ENCODE measurements at regions not wholly inside any gene's neighbourhood (a gene's known extent, or its start where the extent isn't known, plus 50 kb on each side); places are given as distances from the start of the nearest gene placed in this dataset.

DNA sequence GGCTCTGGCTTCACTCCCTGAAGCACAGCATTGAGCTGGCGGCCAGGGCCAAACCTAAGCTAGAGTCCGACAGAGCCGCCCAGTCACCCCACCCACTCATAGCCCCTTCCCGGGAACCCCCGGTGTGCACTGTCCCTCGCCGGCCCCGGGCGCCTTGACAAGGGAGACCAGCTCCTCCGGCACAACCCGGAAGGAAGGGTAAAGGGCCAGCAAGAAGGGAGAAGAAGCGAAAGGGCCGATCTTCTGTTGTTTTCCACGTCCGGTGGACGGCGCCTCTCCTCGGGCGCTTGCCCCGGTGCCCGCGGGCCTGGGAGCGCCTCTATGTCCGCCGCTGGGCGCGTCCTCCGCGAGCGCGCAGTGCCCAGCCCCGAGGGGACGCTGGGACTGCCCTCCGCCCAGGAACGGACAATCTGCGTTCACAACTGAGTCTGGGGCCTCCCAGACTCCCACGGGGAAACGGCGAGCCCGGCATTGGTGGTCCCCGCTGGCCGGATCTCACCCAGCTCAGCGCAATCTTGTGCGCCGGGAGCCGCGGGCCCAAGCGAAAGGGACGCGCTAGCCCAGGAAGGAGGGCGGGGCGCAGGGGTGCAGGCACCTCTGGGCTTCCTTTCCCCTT is 172.5 kb upstream of the MIR17HG start:
- DNase-seq = no peak

DNA sequence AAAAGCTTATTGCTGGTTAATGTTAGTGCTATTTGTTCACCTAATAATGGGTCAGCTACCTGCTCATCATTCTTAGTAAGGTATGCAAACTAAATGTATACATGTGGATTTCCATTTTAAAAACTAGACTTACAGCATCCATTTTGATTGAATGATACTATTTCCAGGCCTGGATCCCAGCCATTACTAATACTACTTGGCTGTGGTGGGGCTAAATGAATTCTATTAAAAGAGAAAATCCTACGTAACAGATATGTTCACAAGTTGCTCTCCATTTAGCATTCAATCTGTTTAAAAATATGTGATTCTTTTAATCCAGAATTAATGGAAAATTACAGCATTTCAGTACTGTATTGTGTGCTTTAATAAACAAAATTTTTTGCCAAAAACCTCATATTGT is 169.4 kb upstream of the MIR17HG start:
- DNase-seq = no peak

DNA sequence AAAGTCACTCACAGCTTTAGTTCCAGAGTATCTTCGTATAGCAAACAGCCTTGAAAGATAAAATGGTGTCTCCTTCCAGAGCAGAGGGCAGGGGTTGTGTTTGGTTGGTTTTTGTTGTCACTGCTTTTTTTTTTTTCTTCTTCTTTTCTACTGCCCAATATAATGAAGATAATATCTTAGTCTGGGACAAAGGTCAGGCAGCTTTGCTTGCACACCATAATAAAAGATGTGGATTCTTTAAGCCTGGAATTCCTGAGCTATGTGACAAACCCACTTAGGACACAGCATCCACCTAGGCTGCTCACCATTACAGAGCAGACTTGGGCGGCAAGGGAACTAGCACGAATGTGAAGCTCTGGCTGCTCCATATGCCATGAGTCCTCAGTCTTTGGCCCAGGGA is 165.6 kb upstream of the MIR17HG start:
- no peak for DNase-seq

DNA sequence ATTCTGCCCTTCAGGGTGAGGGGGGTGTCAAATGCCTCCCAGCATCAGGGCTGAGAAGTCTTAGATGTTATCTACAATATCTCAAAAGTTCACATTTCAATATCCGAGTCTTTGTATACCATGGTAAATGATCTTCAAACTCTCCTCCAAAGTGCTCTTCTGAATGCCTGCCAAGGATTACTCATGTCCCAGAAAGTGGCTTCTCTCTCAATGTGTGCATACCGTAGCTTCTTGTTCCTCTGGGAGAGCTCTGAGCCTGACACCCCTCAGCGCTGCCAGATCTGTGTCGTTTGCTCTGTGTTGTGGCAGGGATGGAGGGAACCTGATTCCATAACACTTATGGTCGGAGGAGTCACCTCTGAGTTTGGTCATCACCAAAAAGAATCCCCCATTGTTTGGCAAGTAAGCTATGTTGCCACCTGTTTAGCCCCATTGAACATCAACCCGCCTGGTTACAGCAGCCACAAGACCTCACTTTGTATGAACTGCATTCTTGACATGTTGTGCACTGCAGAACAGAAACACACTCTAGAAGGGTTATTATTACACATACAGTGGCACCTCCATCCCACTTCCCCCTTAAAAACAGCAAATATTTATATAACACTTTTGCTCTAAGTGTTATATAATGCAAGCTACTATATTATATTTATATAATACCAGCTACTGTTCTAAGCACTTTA is 163.1 kb upstream of the MIR17HG start:
- DNase-seq = no peak

DNA sequence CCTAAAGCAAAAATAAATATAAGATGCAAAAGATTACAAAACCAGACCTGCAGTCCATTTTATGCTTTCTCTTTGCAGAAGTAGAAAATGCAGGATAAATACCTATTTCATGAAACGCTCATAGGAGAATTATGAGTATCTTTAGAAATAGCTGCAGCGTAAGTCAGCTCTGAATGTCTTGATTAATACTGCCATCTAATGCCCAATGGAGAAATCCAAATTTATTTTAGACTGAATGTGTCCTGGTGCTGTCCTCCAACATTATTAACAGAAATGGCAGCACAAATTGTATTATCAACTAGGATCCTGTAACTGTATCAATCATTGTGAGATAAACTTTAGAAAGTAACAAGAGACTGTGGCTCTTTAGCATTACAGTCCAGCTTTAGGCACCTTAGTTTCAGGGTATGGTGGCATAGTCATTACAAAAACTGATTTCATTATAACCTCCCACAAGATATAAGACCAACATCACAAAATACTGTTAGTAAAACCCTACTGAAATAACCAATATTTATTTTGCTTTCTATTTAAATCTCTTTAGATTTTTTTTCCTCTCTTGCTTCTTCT is 162.1 kb upstream of the MIR17HG start:
- DNase-seq = peak; percentile 6 to 16

DNA sequence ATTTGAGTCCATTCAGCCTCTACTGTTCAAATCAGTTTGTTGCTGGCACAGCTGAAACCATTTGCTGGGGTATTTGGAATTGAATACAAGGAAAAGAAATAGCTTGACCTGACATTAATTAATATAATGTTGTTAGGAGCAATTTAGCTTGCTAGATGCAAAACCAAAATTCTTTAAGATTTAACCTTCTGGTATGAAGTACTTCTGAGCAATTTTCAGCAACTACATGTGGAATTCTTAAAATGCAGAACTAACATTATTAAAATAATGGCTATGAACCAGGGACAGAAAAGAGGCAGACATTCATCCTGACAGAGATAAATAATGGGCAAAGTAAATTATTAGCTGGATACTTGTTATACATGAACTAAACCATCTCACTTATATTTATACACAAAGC is 160.0 kb upstream of the MIR17HG start:
- DNase-seq = no peak

DNA sequence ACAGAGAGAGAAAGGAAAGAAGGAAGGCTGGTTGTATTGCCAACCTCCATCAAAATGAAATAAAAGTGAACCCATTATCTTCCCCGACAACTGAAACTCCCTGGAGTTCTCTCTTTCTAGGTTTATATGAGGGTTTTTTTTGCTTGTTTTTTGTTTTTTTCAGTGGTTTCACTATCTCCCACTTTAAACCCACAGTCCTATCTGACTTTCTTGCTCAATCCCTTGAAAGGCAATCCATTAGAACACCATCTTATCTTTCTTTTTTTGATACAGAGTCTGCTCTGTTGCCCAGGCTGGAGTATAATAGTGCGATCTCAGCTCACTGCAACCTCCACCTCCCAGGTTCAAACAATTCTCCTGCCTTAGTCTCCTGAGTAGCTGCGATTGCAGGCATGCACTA is 158.0 kb upstream of the MIR17HG start:
- no peak for DNase-seq

DNA sequence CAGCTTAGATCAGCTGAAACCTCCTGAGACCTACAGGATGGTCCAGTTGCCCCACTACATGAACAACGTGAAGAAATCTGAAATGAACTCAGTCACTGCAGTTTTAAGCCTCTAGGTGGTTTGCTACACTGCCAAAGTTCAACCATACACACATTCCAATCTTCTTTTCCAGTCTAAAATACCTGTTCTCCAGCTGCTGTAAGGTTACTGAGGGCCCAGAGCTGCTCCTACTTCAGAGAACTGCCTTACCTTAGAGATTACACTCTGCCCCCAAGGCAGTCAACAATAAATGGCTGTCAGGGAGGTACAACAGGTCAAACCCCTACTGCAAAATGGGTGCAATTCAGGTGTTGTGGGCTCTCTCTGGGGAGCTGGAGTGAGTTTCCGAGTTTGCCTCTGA is 154.1 kb upstream of the MIR17HG start:
- no peak for DNase-seq

DNA sequence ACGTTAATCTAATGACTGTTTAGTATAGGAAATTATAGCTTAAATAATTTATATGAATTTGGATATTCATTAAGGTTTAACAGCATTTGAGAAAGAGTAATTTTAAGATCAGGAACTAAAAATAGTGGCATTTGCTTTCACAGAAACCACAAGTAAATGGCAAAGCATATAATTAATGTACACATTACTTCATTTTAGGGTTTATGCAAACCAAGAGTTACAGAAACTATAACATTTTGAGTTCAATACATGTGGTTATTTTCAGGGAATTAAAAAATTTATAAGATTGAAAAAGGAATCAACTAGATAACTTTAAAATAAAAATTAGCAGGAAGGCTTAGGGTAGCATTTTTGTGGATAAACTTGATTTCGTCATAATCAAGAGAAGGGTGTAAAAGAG is 151.7 kb upstream of the MIR17HG start:
- no peak for DNase-seq

DNA sequence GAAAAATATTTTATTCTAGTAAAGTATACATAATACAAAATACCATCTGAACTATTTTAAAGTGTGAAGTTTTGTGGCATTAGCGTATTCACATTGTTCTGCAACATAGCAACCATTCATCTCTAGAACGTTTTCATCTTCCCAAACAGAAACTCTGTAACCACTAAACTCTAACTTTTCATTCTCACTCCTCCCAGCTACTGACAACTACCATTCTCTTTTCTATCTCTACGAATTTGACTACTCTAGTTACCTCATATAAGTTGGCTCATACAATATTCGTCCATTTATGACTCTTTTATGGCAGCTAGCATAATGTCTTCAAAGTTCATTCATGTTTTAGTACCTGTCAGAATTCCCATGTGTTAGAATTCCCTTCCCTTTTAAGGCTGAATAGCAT is 150.5 kb upstream of the MIR17HG start:
- no peak for DNase-seq

DNA sequence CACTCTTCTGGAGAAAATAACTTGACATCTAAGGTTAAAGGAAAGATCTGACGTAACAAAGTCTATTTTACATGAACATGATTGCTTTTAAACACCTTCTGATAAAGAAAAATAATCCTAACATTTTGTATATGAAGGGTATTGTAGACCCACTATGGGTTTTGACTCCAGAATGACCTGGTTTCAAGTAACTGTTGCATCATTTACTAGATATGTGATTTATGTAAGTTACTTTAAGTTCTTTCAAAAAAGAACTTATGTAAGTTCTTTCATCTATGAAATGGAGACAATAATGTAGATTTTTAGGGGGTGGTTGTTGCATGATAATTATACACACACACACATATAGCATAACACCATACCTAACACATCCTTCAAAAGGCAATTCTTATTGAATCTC is 147.6 kb upstream of the MIR17HG start:
- DNase-seq = no peak

DNA sequence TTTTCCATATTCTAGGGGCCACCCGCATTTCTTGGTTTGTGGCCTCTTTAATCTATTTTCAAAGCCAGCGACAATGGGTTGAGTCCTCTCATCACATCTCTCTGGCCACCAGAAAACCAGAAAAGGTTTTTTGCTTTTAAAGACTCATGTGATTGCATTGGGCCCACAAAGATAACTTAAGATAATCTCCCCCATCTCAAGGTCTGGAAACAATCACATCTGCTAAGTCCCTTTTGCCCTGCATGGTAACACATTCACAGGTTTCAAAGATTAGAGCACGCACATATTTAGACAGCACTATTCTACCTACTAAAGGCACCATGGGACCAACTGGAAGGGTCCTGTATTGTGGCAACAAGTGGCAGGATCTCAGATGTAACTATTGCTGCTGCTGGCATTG is 147.0 kb upstream of the MIR17HG start:
- DNase-seq = no peak

DNA sequence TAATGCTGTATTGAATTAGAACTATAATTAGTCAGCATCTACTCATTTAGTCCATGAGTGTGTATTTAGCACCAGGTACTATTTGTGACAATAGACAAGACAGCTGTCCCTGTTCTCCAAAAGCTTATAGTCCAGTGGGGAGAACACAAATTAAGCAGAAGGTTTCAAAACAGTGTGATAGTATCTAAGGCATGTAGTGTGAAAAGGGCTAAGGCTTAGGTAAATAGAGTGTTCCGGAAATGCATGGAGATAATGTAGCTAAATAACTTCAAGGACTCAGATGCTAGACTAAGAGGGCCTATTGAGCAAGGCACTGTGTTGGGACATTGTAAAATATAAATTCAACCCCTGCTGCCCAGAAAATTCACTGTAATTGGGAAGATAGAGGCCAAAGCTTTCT is 144.1 kb upstream of the MIR17HG start:
- DNase-seq = no peak

DNA sequence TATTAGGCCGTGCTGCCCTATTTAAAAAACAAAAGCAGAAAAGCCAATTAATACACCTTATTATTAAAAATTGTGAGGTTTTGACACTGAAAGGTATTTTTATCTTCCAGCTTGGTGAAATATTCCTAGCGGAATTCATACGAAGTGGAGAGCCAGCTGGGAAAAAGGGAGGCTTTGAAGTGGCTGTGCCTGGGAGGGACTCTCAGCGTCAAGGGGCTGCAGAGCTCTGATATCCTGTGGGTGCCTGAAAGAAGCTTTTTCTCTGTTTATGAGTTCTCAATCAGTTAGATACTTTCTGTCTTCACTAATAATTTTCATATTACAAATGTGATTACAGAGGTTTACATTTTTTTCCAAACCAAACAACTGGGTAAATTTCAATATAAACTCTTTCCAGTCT is 140.2 kb upstream of the MIR17HG start:
- DNase-seq = no peak

DNA sequence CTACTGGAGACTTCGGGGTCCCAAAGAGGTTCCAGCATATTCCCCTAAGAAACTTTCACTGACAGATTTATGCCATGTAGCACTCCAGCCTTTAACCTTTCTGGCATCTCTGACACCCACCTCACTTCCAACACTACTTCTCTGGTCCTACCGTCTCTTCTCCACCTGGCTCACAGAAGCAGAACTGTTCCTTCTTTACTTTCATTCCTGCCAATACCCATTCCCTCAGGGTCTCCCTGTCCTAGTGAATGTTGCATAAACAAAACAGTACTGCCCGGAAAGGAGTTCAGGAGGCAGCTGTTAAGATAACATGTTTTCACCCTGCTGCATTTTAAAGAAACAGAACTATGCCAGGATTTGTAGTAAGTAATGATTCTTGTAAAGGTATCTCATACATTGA is 136.0 kb upstream of the MIR17HG start:
- no peak for DNase-seq

DNA sequence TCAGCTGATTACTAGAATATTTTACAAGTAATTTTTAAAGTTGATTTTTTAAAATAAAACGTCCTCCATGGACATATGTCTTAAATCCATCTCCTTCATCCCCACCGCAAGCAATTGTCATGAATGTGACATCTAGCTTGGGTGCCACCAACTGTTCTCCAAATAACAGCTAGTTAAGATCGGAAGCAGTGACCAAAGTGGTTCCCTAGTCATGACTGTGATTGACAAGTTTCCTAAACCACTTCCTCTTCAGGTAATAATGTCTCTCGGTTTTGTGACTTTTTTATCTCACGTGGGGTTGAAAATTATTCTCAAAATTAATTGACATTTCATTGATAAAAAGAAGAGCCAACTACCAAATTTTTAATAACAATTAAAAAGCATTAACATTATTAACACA is 135.3 kb upstream of the MIR17HG start:
- DNase-seq = no peak

DNA sequence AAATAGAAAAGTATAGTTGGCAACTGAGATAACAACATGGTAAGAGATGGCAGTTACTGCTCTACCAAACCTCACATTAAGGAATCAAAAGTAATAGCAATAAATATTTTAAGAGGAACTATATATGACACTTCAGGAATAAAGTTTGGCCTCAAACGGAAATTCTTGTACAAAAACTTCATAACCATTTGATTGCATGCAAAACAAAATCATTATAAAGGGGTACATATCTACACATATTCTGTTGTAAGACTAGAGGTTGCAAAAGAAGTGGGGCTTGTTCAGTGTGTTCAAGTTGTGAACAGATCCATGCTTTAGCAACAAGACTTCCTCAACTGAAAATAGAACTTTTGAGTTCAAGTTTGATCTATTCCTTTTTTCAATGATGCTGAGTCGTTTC is 133.5 kb upstream of the MIR17HG start:
- DNase-seq = no peak

DNA sequence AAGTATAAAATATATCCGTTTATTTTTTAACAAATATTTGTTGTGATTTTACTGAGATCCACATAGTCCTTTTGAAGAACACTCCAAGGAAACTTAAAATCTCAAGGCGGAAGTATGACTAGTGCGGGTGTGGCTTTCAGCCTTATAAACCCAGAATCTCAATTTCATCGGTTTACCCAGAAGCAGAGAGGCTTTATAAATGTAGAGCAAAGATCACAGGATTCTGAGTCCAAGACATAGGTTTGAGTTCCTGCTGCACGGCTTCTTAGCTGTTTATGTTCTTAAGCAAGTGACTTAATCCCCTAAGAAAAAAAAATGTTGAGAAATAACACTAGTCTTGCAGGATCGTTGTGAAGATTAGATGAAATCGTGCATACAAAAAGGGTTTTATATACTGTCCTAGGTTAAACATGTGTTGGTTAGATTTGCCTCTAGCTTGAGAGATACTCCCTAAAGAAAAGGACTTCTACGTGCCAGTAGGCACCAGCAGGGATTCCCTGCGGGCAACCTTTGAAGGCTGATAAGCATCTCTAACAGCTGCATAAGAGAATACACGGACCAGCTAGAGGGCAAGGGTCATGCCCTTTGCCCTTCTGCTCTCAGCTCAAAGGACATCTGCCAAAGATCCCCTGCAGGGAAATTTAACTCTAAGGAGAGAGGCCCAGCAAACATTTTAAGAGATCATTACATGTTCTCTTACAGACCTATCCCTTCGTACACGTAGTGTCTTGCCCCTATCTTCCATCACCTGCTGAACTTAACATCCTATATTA is 130.4 kb upstream of the MIR17HG start:
- DNase-seq = no peak

DNA sequence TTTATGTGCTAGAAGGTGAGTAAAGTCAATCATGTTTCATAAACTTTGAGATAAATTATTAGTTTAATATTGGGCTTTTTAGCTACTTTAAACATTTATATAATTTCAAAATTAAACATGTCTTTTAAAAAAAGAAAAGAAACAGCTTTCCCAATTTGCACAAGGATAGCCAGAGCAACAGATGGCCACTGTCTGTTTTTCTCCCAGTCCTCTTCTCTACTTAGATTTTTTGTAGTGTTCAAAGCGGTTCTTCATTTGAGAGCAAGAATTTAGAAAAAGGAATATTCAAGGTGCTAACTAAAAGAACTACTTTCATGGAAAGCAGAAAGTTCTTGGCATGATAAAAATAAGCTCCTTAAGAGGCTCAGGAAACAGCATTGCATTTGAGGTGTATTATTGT is 128.3 kb upstream of the MIR17HG start:
- DNase-seq = no peak

DNA sequence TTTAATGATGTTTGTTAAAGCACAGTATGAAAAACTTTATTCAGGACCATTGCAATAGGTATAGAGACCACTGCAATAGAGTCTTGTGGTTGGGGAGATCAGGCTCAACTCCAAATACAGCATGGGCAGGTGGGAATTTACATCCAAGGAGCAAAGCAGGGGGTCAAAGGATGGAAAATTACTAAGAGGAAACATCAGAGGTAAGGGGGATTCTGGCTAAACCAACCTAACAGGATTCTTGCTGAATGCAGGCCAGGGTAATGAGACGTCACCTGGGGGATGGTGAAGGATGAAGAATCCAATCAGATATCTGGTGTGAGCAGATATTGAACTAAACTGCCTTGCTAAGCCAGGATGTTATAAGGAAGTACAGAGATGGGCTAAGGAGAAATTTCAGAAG is 126.6 kb upstream of the MIR17HG start:
- no peak for DNase-seq

DNA sequence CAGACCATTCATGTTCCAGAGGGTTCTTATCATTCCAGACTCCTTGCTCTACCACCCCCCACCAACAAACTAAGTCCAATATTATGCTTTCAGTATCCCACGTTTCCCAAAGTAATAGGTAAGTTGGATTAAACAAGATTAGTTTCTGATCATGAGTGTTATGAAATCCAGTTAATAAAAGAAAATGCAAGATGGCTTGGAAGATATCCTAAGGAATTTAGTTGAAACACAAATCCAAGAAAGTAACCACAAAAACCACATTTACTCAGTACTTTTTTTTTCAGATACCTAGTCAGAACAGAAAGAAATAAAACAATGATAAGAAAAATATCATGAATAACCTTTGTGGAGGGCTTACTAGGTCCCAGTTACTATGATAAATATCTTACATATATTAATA is 119.4 kb upstream of the MIR17HG start:
- DNase-seq = no peak

DNA sequence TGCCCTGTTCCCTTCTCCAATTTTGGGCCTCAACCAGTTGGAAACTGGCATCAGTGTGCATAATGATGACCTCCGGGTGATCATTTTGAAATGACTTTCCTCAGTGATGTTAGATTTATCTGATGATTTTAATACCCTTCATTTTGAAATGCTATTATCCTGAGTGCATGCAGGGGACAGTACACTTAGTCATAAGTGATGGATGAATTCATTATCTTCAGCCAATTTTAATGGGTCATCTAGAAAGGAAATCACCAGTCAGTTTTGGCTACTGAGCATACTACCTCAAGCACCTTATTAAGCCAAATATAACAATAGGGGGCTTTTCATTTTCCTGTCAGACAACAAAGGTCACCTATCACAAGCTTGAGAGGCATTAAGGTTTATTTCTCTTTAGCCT is 118.5 kb upstream of the MIR17HG start:
- DNase-seq = no peak

DNA sequence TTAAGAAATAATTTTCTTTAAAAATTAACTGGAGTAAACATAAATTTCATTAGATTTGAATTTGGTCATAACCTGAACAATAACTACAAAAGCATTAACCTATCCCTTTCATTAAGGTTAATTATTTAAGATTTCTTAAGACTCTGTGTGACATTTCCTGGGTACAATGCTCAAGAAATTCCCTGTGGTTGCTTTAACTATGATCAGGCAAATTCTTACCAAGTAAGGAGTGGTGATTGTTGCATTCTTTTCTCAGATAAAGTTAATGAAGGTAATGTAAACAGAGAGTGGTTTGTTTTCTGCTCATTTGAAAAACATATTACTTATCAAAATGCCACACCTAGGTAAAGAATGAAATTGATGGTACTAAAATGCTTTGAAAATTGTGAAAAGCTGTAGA is 114.8 kb upstream of the MIR17HG start:
- DNase-seq = no peak

DNA sequence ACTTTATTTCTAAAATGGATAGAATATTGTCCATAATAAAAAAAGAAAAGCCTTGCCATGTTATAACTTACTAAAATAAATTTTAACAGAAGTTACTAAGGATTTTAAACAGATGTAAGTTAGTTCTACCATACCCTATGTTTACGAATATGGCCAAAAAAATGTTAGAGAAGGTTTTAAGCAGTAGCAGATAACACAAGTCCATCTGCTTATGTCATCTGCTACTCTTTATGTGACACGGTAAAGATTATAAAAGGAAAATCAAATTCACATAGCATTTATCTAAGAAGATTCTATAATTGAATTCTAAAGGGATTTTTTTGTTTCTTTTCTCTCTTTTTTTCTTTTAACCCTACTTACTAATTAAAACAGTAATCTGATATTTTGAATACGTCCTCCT is 114.2 kb upstream of the MIR17HG start:
- no peak for DNase-seq

All from AML-193 (cell line).